Ureter (tissue), 1 donor: ENCODE measurements at regions not wholly inside any gene's neighbourhood (a gene's known extent, or its start where the extent isn't known, plus 50 kb on each side); places are given as distances from the start of the nearest gene placed in this dataset.

Experiments used
- DNase-seq: peaks from one replicate; pipeline ENCODE4 v3.0.0-alpha.2; 2020; ENCODE audit warnings: low spot score
- donor health status: DM: yes; HTN: yes; CAD: no.

- DNase-seq = no peak
These were observed 182.4 kb upstream of the MC4R start for GRCh38 chr18:60554967-60555366.

GRCh38 chr18:60555625-60556024 lies 183.1 kb upstream of the MC4R start:
- no peak for DNase-seq

DNA sequence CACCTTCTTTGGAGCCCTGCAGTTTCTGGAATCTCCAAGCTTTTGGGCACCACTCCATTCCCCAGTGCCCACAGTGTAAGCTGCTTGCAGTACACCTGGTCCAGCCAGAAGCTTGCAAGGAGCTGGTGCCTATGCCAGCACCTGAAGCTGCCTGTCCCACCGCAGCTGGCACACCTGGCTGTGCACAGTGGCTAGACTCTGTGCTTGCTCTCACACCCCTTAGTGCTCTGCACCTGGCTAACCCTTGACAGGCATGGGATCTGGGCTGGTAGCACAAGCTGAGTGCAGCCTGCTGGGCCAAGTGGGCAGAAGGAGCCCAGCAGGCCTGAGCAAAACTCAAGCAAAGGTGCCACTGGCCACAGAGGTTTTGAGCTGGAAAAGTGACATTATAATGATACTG lies 183.8 kb upstream of the MC4R start:
- no peak for DNase-seq

GRCh38 chr18:60560071-60560470 lies 187.5 kb upstream of the MC4R start:
- DNase-seq = no peak

- no peak for DNase-seq
These were observed 190.5 kb upstream of the MC4R start for GRCh38 chr18:60563082-60563481.

DNA sequence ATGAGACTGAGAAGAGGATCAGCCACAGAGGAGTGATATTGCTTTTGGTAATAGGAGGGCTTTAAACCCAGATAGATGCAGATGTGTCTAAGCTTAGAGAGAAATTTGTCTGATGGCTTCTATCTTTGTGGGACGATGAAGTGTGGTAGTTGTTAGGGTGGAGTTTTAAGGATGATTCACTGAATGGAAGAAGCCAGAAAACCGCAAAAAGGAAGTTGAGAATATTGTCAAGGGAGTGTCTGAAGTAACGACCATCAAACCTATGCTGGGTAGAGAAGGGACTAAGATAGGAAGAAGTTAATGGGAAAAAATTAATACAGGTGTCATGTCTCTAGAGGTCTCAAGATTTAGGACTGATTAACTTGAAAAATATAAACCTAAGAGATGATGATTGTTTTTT lies 195.6 kb upstream of the MC4R start:
- DNase-seq = no peak

GRCh38 chr18:60570172-60570571 lies 197.6 kb upstream of the MC4R start:
- no peak for DNase-seq

DNA sequence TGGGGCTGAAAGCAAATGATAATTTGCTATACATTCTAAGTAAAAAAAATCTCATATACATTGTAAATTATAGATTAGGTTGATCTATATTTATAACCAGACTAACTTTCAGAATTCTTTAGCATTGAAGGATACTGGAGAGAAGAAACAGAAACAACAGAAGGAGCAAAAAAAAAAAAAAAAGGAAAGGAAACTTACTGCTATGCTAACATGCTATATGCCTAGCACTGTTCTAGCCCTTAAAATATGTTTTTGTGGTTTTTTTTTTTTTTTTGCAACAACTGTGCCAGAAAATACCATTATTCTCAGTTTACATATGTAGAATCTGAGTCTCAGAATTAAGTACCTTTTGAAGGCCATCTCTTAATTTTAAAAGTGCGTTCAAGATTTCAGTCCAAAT lies 204.9 kb upstream of the MC4R start:
- no peak for DNase-seq

GRCh38 chr18:60585670-60586069 lies 213.1 kb upstream of the MC4R start:
- no peak for DNase-seq

- no peak for DNase-seq
These were observed 220.7 kb upstream of the MC4R start for GRCh38 chr18:60593249-60593648.

GRCh38 chr18:60596928-60597327 lies 224.4 kb upstream of the MC4R start:
- no peak for DNase-seq

GRCh38 chr18:60599267-60599666 lies 226.7 kb upstream of the MC4R start:
- DNase-seq = no peak

- DNase-seq = no peak
These were observed 227.4 kb upstream of the MC4R start for GRCh38 chr18:60599995-60600394.

DNA sequence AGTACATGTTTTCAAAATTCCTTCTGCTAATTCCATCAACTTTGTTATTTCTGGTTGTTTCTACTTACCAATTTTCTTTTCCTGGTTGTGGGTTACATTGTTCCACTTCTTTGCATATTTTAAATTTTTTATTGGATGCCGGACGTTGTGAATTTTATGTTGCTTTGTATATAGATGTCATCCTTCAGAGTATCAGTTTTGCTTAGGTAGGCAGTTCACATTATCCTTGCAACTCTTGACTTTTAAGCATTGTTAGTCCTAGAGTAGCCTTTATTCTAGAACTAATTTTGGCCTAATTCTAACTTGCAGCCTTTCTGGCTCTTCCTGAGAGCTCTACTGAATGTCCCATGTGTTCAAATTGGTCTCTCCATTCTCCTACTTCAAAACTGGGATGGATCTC lies 228.7 kb upstream of the MC4R start:
- no peak for DNase-seq

- no peak for DNase-seq
These were observed 250.8 kb upstream of the MC4R start for GRCh38 chr18:60623331-60623730.

GRCh38 chr18:60624207-60624606 lies 251.6 kb upstream of the MC4R start:
- no peak for DNase-seq

GRCh38 chr18:60639836-60640235 lies 267.3 kb upstream of the MC4R start:
- no peak for DNase-seq

- DNase-seq = no peak
These were observed 270.4 kb upstream of the MC4R start for GRCh38 chr18:60643009-60643408.

GRCh38 chr18:60646725-60647124 lies 274.1 kb upstream of the MC4R start:
- no peak for DNase-seq

DNA sequence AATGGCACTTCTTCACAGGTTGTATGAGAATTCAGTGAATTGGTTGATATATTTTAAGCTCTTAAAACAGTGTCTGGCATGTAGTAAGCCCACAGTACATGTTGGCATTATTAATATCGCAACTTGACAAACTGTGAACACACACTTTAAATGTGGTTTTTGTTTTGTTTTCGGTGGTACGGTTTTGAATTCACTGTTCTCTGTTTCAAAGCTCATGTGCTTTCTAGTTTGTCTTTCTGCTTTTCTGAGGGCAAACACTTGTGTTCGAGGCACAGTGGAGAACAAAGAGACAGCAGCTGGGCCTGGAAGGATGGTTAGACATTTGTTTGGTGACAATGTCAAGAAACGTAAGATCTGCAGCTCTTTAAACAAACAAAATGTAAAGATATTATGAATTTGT lies 276.5 kb upstream of the MC4R start:
- DNase-seq = no peak

DNA sequence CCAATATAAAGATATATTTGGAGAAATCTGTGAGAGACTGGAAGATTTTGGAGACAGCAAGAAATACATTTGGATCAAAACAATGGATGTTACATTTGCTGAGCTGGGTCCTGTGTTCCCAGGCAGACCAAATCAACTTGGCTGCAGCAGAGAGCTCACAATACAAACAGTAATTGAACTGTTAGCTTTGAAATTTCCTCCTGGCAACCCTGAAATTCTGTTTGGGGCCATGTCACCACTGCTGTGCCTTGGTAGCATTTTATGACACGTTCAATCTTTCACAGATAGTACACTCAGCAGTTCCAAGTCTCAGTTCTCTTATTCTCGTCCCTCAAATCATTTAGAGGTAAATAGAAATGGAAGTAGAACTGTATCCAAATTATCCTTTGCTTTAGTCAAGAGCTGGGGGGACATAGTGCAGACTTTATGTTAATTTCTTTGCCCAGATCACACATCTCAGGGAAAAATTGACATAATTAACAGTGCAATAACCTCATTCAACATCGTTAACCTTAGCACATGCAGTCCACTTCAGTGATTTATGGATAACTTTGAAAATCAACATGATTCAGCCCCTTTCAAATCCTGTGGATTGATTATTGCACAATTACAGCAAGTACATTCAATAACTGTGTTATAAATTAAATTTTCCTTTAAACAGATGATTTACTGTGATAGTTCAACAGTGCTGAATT lies 277.4 kb upstream of the MC4R start:
- no peak for DNase-seq

- no peak for DNase-seq
These were observed 281.7 kb upstream of the MC4R start for GRCh38 chr18:60654298-60654697.

- no peak for DNase-seq
These were observed 284.0 kb upstream of the MC4R start for GRCh38 chr18:60656553-60656952.

DNA sequence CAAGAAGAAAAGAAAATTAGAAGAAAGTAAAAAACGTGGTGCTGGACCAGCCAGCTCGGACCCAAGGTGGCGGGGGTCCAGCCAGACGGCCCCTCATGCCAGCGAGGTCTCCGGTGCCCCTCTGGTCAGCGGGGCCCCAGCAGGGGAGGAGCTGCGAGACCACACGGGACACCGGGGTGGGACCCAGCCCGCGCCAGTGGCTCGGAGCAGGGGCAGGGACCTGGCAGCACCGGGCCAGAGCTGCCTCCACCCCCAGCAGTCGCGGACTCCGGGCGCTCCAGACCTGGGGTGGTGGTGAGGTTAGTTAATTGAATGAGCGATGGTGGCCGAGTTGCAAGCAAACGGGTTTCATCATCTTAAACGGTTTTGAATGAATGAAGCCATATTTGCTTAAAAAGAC lies 289.9 kb upstream of the MC4R start:
- no peak for DNase-seq
